AG04449 (cell line): ENCODE measurements at regions not wholly inside any gene's neighbourhood (a gene's known extent, or its start where the extent isn't known, plus 50 kb on each side); places are given as distances from the start of the nearest gene placed in this dataset.

Source experiments
- CTCF ChIA-PET: fragments of 350-600 bp; formaldehyde crosslinking; extraction: SDS; loops from one replicate; lab custom pipeline; 2021; ENCODE audit warnings: antibody characterized with exemption; lab: Yijun Ruan, JAX
- POLR2A ChIA-PET: fragments of 400-600, 350-600 bp; formaldehyde crosslinking; extraction: SDS; loops from one replicate; lab custom pipeline; 2020; ENCODE audit warnings: antibody characterized with exemption, inconsistent platforms; lab: Yijun Ruan, JAX
- DNase-seq: peaks from one replicate; pipeline ENCODE4 v3.0.0-alpha.2; 2010; ENCODE audit warnings: low read depth, low spot score
- H3K4me3 ChIP-seq: 2 replicates; pipeline ENCODE4 v1.5.1; 2011; ENCODE audit warnings: low read depth, mild to moderate bottlenecking, control low read depth, low read length
- TF ChIP-seq, protein P1 (sequence below): IDR thresholded peaks from one replicate; pipeline ENCODE4 v1.5.1; 2011; ENCODE audit warnings: mild to moderate bottlenecking, moderate library complexity, low read length, control low read depth, inconsistent platforms; ENCODE audit not compliant: insufficient read depth; ENCODE audit errors: missing control alignments

DNA sequence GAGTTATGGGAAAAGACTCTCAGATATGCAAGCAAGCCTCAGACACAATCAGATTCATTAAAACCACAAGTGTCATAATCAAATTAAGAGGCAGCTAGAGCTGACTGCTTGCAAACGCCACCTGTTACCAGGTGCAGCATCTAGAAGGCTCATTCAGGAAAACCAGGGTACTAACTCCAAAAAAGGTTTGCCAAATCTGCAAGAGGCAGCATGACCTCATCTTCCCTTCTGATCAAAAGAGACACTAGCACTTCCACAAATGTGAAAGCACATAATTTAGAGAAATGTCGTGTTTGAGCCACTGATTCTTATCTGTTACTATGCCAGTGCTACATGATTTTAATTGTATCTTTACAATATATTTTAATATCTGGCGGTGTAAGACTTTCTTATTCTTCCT lies 123.3 kb upstream of the NANOGP8 start:
- no peak for DNase-seq
- H3K4me3 ChIP-seq: no peak overlapping the region
- CTCF ChIA-PET: no interaction called here
- POLR2A ChIA-PET: no interaction called here
- TF ChIP-seq, protein P1, sequence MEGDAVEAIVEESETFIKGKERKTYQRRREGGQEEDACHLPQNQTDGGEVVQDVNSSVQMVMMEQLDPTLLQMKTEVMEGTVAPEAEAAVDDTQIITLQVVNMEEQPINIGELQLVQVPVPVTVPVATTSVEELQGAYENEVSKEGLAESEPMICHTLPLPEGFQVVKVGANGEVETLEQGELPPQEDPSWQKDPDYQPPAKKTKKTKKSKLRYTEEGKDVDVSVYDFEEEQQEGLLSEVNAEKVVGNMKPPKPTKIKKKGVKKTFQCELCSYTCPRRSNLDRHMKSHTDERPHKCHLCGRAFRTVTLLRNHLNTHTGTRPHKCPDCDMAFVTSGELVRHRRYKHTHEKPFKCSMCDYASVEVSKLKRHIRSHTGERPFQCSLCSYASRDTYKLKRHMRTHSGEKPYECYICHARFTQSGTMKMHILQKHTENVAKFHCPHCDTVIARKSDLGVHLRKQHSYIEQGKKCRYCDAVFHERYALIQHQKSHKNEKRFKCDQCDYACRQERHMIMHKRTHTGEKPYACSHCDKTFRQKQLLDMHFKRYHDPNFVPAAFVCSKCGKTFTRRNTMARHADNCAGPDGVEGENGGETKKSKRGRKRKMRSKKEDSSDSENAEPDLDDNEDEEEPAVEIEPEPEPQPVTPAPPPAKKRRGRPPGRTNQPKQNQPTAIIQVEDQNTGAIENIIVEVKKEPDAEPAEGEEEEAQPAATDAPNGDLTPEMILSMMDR: no peak

DNA sequence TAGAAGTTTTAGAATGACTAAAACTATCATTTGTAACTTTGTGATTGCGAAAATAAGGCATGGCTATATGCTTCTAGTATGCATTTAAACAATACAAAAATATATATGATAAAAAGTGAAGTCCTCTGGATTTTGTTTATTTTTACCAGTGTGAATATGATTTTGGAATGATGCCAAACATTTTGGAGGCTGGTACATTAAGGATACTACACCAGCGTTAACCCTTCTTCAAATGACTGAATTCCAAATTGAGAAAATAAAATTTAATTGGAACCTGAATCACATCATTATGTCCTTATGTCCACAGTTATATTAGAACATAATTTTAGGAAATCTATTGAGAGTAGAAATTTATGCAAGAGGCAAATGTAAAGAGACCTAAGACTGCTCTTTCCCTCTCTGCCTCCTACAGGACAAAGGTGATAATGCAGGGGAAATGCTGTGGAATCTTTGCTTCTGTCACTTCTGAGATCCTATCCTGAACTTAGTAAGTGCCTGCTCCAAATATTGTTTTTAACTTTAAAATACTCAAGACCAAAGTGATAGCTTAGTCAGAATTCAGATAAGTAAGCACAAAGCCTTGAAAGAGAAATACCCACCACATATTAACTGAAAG lies 121.1 kb upstream of the NANOGP8 start:
- ChIA-PET POLR2A (no interaction called here), CTCF (no interaction called here)
- H3K4me3 ChIP-seq: no peak overlapping the region
- DNase-seq: no peak
- TF ChIP-seq, protein P1: no peak

DNA sequence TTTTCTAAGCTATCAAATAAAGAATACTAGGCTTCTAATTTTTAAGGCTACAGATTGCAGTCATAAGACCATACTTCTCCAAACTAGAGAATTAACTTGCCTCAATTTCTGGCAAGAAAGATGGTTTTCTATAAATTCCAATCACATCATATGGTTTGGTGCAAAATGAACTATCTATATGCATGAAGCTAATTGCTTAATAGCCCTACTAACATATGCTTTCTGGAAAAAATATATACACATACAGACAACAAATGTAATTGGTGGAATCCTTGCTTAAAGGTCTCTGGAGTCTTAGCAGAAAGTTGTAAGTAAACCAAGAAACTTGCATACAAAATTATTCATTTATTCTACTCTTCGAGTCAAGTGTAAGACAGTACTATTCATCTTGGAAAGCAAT lies 113.1 kb upstream of the NANOGP8 start:
- ChIA-PET POLR2A (no interaction called here), CTCF (no interaction called here)
- TF ChIP-seq, protein P1: no peak
- no peak overlapping the region for H3K4me3 ChIP-seq
- DNase-seq: no peak

DNA sequence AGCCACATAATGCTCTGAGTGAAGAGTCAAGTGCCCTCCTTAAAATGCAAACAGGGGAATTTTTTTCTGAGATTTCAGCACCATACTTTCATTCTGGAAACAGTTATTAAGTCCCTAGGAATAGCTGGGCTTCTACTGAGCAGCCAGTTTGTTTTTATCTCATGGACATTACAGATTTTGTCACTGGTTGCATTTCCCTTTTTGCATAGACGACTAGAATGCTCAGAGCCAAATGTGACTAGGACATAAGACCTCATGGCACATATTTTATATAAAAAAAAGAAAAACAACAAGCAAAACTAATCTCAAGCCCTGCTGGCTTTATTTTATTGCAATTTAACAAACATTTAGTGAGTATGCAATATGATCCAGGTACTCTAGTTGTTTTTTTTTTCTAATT lies 112.7 kb upstream of the NANOGP8 start:
- no peak overlapping the region for H3K4me3 ChIP-seq
- ChIA-PET CTCF (no interaction called here), POLR2A (no interaction called here)
- TF ChIP-seq, protein P1: no peak
- DNase-seq: no peak

DNA sequence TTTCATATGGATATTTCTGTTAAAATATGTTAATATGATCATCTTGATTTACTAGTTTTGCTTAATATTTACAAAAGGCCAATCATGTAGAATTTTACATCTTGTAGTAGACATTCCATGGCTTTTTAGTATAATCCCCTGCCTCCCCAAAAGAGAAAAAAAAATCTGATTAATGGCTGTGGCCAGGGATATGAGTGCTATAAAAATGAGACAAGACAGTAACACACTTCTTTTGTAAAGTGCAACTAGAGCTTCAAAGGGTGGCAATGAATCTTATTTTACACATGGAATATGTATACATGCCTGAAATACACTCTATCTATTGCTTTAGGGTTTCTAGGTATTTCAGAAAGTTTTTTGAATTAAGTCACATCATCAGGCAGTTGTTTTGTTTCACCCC lies 112.2 kb upstream of the NANOGP8 start:
- CTCF ChIA-PET: no interaction called here
- POLR2A ChIA-PET: no interaction called here

DNA sequence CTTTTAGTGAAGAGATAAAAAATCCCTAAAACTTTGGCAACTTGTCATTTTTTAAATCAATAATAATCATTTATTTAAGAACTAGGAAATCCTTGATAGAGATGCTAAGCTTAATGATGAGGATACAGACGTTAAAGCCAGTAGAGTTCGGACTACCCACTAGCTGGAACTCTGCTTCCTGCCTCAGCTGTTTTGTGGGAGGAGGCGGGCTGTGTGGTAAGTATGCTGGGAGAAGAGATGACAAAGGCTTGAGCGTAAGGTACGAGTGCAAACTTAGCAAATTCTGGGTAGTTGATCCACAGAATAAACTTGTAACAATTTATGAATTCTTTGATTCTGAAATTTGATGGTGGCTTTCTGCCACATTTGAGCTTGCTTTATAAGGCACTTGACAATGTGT lies 111.2 kb upstream of the NANOGP8 start:
- DNase-seq: no peak
- H3K4me3 ChIP-seq: no peak overlapping the region
- POLR2A ChIA-PET: no interaction called here
- CTCF ChIA-PET: no interaction called here
- TF ChIP-seq, protein P1: no peak

More for the DNA sequence above, 112.2 kb upstream of the NANOGP8 start:
- no peak overlapping the region for H3K4me3 ChIP-seq
- DNase-seq: no peak
- TF ChIP-seq, protein P1: no peak
